IMR-90 (cell line): ENCODE measurements at regions not wholly inside any gene's neighbourhood (a gene's known extent, or its start where the extent isn't known, plus 50 kb on each side); places are given as distances from the start of the nearest gene placed in this dataset.

Source experiments
- BHLHE40 ChIP-seq: fragments of 150-350 bp; IDR thresholded peaks from 2 replicates; pipeline ENCODE4 v1.6.1; 2016; ENCODE audit warnings: mild to moderate bottlenecking, low read depth, low read length
- CEBPB ChIP-seq: IDR thresholded peaks from 2 replicates; pipeline ENCODE4 v1.6.1; 2012; ENCODE audit warnings: low read depth, low read length, improper control_type of control experiment
- CTCF ChIP-seq: conservative IDR thresholded peaks from 2 replicates; pipeline ENCODE4 v1.5.1; 2012; ENCODE audit warnings: mild to moderate bottlenecking, low read depth, low read length, improper control_type of control experiment
- FOS ChIP-seq: fragments of 150-350 bp; IDR thresholded peaks from 2 replicates; pipeline ENCODE4 v1.6.1; 2016; ENCODE audit warnings: low read depth, low read length
- MAFK ChIP-seq: IDR thresholded peaks from 2 replicates; pipeline ENCODE4 v1.6.1; 2012; ENCODE audit warnings: low read depth, low read length, improper control_type of control experiment
- MAZ ChIP-seq: IDR thresholded peaks from 2 replicates; pipeline ENCODE4 v1.6.1; 2012; ENCODE audit warnings: low read depth, mild to moderate bottlenecking, low read length, improper control_type of control experiment, moderate library complexity, borderline replicate concordance
- MXI1 ChIP-seq: IDR thresholded peaks from 2 replicates; pipeline ENCODE4 v1.6.1; 2012; ENCODE audit warnings: low read depth, mild to moderate bottlenecking, low read length, moderate library complexity, borderline replicate concordance
- POLR2A ChIP-seq: IDR thresholded peaks from 2 replicates; pipeline ENCODE4 v1.6.1; 2012; ENCODE audit warnings: mild to moderate bottlenecking, low read depth, low read length
- RAD21 ChIP-seq: IDR thresholded peaks from 2 replicates; pipeline ENCODE4 v1.6.1; 2012; ENCODE audit warnings: low read length, improper control_type of control experiment
- RCOR1 ChIP-seq: IDR thresholded peaks from 2 replicates; pipeline ENCODE4 v1.6.1; 2012; ENCODE audit warnings: mild to moderate bottlenecking, low read length, improper control_type of control experiment; ENCODE audit not compliant: insufficient replicate concordance
- RFX5 ChIP-seq: IDR thresholded peaks from 2 replicates; pipeline ENCODE4 v1.8.0; 2012; ENCODE audit warnings: low read depth, mild to moderate bottlenecking, low read length, moderate library complexity
- USF2 ChIP-seq: fragments of 150-350 bp; IDR thresholded peaks from 2 replicates; pipeline ENCODE4 v1.6.1; 2017; ENCODE audit warnings: mild to moderate bottlenecking, antibody characterized with exemption, low read length, low read depth

GRCh38 chr18:28786926-28787325 is 610.0 kb upstream of the CDH2 start:
- TF ChIP-seq USF2 (no peak), CTCF (no peak), POLR2A (no peak), MXI1 (no peak), MAFK (no peak), RFX5 (no peak), MAZ (no peak), RAD21 (no peak), CEBPB (no peak), RCOR1 (no peak), FOS (no peak), BHLHE40 (no peak; the same call in 1 of the 2 replicates)
